Activated CD4-positive, alpha-beta memory T cell treated with anti-CD3 and anti-CD28 coated beads, Interleukin-2, amount 10 ng/mL, durations not matched to agents 7 days and 5 days (primary cell): ENCODE measurements at regions not wholly inside any gene's neighbourhood (a gene's known extent, or its start where the extent isn't known, plus 50 kb on each side); places are given as distances from the start of the nearest gene placed in this dataset.
A peak's percentile ranks its signal among the peaks of the same experiment; 100 is the strongest.

ENCODE experiments used
- CTCF ChIA-PET: fragments of 350-600 bp; sonication (Branson Sonifier 250); formaldehyde crosslinking; loops from one replicate; lab custom pipeline; 2021; ENCODE audit warnings: antibody characterized with exemption, inconsistent platforms; lab: Charles Lee
- POLR2A ChIA-PET: fragments of 350-600 bp; sonication (Branson Sonifier 250); formaldehyde crosslinking; loops from one replicate; lab custom pipeline; 2021; ENCODE audit warnings: antibody characterized with exemption; lab: Charles Lee
- DNase-seq: peaks from one replicate; pipeline ENCODE4 v3.0.0-alpha.2; 2020
- H3K27ac Mint-ChIP-seq: one replicate; pipeline ENCODE4 v1.8.0; 2021; ENCODE audit warnings: mild to moderate bottlenecking, mixed read lengths
- H3K27me3 Mint-ChIP-seq: one replicate; pipeline ENCODE4 v1.8.0; 2021; ENCODE audit warnings: mixed read lengths
- H3K36me3 Mint-ChIP-seq: one replicate; pipeline ENCODE4 v1.8.0; 2021; ENCODE audit warnings: low read depth, mixed read lengths
- H3K4me1 Mint-ChIP-seq: one replicate; pipeline ENCODE4 v1.8.0; 2021; ENCODE audit warnings: mixed read lengths
- H3K4me3 Mint-ChIP-seq: one replicate; pipeline ENCODE4 v1.8.0; 2021; ENCODE audit warnings: mild to moderate bottlenecking, mixed read lengths
- H3K9me3 Mint-ChIP-seq: one replicate; pipeline ENCODE4 v1.8.0; 2021; ENCODE audit warnings: mixed read lengths

DNA sequence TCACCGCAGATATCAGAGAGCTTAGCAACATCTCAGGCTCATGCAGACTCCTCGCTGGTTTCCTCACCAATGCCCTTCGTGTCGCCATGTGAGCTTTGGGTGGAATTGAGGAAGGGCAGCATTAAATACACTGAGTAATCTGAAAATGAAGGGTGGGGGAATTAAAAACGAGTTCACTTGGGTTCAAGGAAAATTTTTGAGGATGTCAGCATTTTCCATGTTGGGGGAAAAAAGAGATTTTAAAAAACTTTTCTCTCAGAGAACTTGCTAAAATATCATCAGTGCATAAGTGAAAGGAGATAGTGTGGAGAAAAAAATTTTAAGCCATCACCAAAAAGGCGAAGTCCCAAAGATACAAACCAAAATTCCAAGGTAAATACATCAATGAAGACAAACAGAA is 359.3 kb downstream of the KCNRG start:
- H3K4me1 Mint-ChIP-seq, result peaks cover 9% of the 10 kb centered on the region
- no peak overlapping the region for H3K27ac Mint-ChIP-seq
- ChIA-PET CTCF (no interaction called here), POLR2A (no interaction called here)
- no peaks in the 10 kb centered on the region for H3K9me3 Mint-ChIP-seq
- no peak overlapping the region for H3K4me3 Mint-ChIP-seq
- H3K27me3 Mint-ChIP-seq, result peaks cover 60% of the 10 kb centered on the region
- no peak for DNase-seq
- peaks cover 2% of the 10 kb centered on the region for H3K36me3 Mint-ChIP-seq

DNA sequence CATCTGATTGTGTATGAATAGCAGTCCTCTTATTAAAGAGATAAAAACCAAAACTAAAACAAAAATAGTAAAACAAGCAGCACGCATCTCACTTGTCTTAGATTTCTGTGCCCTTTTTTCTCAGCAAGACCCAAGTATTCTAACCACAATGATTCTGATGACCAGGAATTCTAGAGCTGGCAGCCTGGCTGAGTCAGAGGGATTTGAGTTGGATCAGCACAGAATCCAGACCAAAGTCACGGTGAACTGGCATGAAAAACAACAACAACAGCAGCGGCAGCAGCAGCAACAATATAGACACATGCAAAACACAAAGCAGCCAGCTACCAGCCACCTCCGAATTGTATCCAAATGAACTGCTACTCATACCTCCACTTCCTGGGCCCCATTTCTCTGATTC is 360.5 kb downstream of the KCNRG start:
- Mint-ChIP-seq H3K4me3 (no peak overlapping the region), H3K27ac (no peak overlapping the region), H3K4me1 (peaks cover 2% of the 10 kb centered on the region), H3K36me3 (peaks cover 5% of the 10 kb centered on the region), H3K27me3 (peaks cover 49% of the 10 kb centered on the region), H3K9me3 (peaks cover 9% of the 10 kb centered on the region)
- ChIA-PET POLR2A (no interaction called here), CTCF (no interaction called here)
- DNase-seq, result no peak

DNA sequence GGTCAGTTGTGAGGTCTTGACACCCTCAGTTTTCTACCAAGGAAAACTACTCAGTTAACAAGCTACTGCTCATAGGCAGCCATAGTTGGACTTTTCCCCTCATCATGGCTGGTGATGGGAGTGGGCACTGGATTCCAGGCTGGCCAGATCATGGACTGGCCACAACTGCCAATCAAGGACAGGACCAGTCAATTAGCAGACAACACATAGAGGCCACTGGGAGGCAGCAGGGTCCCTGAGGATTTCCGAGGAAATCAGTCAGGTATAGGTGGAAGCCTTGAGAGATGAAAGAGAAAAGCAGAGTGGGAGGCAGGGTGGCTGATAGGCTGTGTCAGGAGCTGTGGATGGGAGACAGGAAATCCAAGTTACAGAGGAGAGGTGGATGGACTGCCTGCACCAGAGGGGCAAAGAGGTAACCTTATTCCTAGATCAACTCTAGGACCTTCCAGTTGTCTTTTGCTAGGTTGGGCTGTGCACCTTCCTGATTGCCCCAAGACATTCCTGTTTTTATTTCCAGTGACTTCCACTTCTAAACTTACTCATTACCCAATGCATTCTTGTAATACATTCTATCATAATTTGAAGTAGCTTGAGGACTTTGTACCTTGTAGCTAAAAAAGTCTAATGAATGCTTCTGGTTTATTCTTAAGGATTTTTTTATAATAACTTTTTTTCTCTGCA is 361.8 kb downstream of the KCNRG start:
- ChIA-PET CTCF (interaction anchor here (0.7 kb wide), 1 partner anchor 28 kb away, joined by 4 read pairs; no protein-coding TSS in a partner anchor), POLR2A (no interaction called here)
- H3K36me3 Mint-ChIP-seq, result peaks cover 5% of the 10 kb centered on the region
- peaks cover 38% of the 10 kb centered on the region for H3K27me3 Mint-ChIP-seq
- no peaks in the 10 kb centered on the region for H3K4me1 Mint-ChIP-seq
- H3K27ac Mint-ChIP-seq, result no peak overlapping the region
- H3K4me3 Mint-ChIP-seq, result no peak overlapping the region
- H3K9me3 Mint-ChIP-seq, result peaks cover 15% of the 10 kb centered on the region
- DNase-seq, result no peak

DNA sequence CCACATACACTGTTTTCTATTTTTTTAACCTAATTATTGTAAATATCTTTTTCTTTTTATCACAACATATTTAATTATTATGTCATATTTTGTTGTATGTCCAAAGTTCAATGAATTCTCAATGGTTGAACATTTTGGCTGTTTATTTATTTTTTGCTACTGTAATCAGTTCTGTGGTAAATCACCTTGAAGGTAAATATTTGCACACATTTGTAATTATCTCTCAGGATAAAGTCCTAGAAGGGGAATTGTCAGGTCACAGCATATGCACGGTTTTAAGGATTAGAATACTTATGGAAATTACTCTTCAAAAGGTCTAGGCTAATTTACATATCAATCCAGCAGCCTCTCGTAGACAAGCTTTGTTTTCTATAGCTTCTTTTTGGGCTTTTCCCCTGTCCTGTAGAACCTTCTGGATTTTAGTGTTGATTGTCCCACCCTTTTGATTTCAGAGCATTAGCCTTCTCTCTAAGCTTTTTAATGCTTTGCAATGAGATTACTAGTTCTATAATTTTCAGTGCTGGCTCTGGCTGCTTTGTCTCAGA is 362.6 kb downstream of the KCNRG start:
- ChIA-PET POLR2A (no interaction called here), CTCF (interaction anchor here (0.7 kb wide), 1 partner anchor 80 kb away, joined by 5 read pairs; no protein-coding TSS in a partner anchor)
- H3K4me1 Mint-ChIP-seq, result no peaks in the 10 kb centered on the region
- peaks cover 9% of the 10 kb centered on the region for H3K36me3 Mint-ChIP-seq
- H3K9me3 Mint-ChIP-seq, result peaks cover 19% of the 10 kb centered on the region
- no peak overlapping the region for H3K4me3 Mint-ChIP-seq
- DNase-seq, result no peak
- no peak overlapping the region for H3K27ac Mint-ChIP-seq
- peaks cover 34% of the 10 kb centered on the region for H3K27me3 Mint-ChIP-seq

DNA sequence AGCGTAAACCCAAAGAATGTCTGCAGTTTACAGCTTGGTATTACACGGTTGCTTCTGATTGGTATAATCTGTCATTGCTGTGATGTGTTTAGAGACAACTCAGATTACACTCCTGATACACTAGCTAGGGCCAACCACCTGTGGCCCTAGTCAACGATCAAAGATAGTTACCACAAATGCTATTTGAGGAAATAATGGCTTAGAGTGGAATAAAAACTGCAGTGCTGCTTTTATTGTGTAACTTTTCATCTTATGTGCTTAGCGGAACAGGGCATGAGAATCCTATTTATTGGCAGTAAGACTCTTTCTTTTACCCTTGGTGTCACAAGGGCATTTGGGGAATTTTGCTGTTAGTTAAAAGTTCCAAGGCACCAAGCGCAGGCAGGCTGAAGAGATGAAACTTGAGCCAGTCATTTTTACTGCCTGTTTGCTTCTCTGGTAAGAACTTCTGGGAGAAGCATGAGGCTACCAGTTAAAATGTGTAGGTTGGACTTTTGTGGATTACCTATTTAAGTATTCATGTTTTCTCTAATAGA is 363.3 kb downstream of the KCNRG start:
- DNase-seq, result no peak
- ChIA-PET POLR2A (no interaction called here), CTCF (interaction anchor here (0.7 kb wide), 1 partner anchor 81 kb away, joined by 5 read pairs; no protein-coding TSS in a partner anchor)
- no peak overlapping the region for H3K27ac Mint-ChIP-seq
- H3K4me3 Mint-ChIP-seq, result no peak overlapping the region
- no peaks in the 10 kb centered on the region for H3K4me1 Mint-ChIP-seq
- H3K9me3 Mint-ChIP-seq, result peaks cover 19% of the 10 kb centered on the region
- H3K36me3 Mint-ChIP-seq, result peaks cover 9% of the 10 kb centered on the region
- H3K27me3 Mint-ChIP-seq, result peaks cover 30% of the 10 kb centered on the region

DNA sequence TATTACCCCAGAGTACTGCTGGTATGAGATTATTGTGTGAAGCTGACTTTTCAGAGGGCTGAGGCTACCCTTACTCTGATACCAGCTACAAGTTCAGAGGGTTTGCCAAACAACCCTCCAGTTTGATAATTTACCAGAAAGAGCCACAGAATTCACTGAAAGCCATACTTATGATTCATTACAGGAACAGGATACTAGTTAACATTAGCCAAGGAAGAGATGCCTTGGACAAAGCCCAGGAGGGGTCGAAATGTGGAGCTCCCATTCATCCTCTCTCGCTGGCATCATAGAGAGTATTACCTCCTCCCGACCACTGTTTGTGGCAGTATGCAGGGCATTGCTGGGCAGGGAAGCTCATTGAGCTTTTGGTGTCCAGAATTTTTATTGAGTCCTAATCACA is 364.3 kb downstream of the KCNRG start:
- DNase-seq, result no peak
- peaks cover 19% of the 10 kb centered on the region for H3K9me3 Mint-ChIP-seq
- peaks cover 29% of the 10 kb centered on the region for H3K27me3 Mint-ChIP-seq
- H3K36me3 Mint-ChIP-seq, result peaks cover 9% of the 10 kb centered on the region
- H3K4me1 Mint-ChIP-seq, result no peaks in the 10 kb centered on the region
- POLR2A ChIA-PET, result no interaction called here
- CTCF ChIA-PET, result no interaction called here
- no peak overlapping the region for H3K4me3 Mint-ChIP-seq
- H3K27ac Mint-ChIP-seq, result no peak overlapping the region

DNA sequence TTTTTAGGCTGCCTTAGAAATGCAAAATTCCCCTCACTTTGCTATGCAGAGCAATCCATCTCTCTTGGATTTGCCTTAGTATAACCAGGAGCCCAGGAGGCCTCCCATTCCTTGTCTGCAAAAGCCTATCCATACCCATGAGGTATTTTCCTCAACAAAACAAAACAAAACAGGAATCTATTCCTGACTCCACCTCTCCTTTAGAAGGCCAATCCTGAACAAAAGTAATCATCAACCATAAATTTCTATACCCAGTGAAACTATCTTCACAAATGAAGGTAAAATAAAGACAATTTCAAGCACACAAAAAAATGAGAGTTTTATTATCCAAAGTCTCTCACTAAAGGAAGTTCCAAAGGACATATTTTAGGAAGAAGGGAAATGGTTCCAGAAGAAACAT is 365.7 kb downstream of the KCNRG start:
- POLR2A ChIA-PET, result interaction anchor here (1.5 kb wide), 1 partner anchor 14 kb away, joined by 3 read pairs; no protein-coding TSS in a partner anchor
- Mint-ChIP-seq H3K27ac (no peak overlapping the region), H3K9me3 (peaks cover 19% of the 10 kb centered on the region), H3K36me3 (peaks cover 9% of the 10 kb centered on the region), H3K4me1 (no peaks in the 10 kb centered on the region), H3K4me3 (no peak overlapping the region), H3K27me3 (peaks cover 23% of the 10 kb centered on the region)
- CTCF ChIA-PET, result no interaction called here
- DNase-seq, result no peak

DNA sequence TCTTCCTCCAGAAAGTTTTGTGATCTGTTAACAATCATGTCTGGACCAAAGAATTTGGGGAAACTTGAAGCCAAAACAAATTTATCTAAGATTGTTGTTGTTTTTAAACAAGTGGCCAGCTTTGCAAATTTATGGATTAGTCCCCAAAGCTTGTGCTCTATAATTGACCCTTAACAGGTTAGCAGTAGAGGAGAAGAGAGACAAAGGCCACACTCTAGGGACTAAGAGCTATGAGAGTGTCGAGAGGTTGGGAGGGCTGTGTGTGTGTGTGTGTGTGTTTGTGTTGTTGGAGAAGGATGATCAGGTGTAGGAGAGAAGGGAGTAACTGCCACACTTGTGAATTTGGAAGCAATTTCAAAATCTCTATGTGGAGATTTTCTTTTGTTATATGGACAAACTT is 367.3 kb downstream of the KCNRG start:
- Mint-ChIP-seq H3K36me3 (peaks cover 9% of the 10 kb centered on the region), H3K4me1 (no peaks in the 10 kb centered on the region), H3K9me3 (peaks cover 19% of the 10 kb centered on the region), H3K4me3 (no peak overlapping the region), H3K27me3 (peaks cover 14% of the 10 kb centered on the region), H3K27ac (no peak overlapping the region)
- POLR2A ChIA-PET, result interaction anchor here (1.5 kb wide), 1 partner anchor 16 kb away, joined by 3 read pairs; no protein-coding TSS in a partner anchor
- DNase-seq, result no peak
- CTCF ChIA-PET, result interaction anchor here (1.0 kb wide), 1 partner anchor 12 kb away, joined by 3 read pairs; no protein-coding TSS in a partner anchor

DNA sequence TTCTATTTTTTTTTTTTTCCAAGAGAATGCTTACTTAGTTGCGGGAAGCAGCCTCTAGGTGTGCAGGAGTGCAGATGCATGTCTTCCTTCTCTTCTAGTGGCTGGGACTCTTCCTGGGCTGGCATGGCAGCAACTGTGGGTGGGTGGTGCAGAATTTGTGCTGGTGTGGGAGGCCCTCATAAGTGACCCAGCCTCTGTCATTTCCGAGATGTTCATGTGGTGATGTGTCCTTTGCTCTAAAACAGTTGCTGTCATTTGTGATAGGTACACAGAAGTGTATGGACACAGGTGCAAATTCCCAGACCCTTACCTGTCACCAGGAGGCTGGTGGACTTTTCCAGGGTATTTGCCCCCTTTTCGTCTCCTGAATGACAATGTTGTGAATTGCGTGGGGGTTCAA is 367.7 kb downstream of the KCNRG start:
- Mint-ChIP-seq H3K36me3 (peaks cover 9% of the 10 kb centered on the region), H3K9me3 (peaks cover 19% of the 10 kb centered on the region), H3K4me1 (no peaks in the 10 kb centered on the region), H3K4me3 (no peak overlapping the region), H3K27ac (no peak overlapping the region), H3K27me3 (peaks cover 15% of the 10 kb centered on the region)
- CTCF ChIA-PET, result no interaction called here
- no peak for DNase-seq
- POLR2A ChIA-PET, result no interaction called here

DNA sequence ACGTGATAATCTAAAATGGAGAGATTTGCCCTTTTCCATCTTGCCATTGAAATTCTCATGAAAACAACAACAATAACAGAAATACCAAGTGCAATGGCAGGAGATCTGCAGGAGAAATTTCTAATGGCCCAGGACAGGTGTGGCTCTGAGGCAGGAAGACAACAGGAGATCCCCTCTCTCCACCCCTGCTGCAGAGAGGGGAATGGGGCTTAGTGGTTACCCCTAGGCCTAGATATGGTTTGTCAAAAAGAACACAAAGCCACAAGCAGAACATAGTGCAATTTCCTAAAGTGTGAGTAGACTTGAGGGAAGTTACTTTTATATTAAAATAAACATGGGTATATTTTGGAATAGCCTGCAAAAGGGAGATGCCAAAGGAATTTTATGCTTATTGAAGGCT is 369.5 kb downstream of the KCNRG start:
- CTCF ChIA-PET, result no interaction called here
- Mint-ChIP-seq H3K4me3 (no peak overlapping the region), H3K27ac (no peak overlapping the region), H3K27me3 (peaks cover 9% of the 10 kb centered on the region), H3K36me3 (peaks cover 9% of the 10 kb centered on the region), H3K9me3 (peaks cover 18% of the 10 kb centered on the region), H3K4me1 (no peaks in the 10 kb centered on the region)
- POLR2A ChIA-PET, result no interaction called here
- no peak for DNase-seq

DNA sequence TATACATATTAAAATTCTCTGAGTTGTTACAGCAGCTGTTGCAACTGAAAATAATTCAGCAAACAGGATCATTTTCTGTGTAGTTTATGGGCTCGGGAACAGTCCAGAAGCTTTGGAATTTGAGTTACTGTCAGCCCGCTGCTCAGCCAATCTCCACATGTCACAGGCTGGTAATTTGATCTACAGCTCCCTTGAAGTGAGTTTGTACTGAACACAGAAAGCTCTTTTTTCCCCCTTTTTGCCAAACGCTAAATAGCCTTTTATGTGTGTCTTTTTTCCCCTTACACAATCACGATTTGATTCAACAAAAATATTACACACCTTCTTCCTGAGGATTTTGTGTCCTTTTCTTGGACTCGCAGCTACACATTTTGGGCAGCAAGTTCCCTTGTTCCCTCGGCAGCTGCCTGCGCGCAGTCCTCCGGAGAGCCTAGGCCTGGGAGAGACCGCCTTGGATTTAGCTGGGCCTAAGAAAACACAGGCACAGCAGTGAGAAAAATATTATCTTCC is 371.4 kb downstream of the KCNRG start:
- Mint-ChIP-seq H3K9me3 (peaks cover 6% of the 10 kb centered on the region), H3K4me1 (no peaks in the 10 kb centered on the region), H3K27ac (no peak overlapping the region), H3K4me3 (no peak overlapping the region), H3K36me3 (peaks cover 4% of the 10 kb centered on the region), H3K27me3 (peaks cover 9% of the 10 kb centered on the region)
- ChIA-PET POLR2A (no interaction called here), CTCF (no interaction called here)
- DNase-seq, result no peak

DNA sequence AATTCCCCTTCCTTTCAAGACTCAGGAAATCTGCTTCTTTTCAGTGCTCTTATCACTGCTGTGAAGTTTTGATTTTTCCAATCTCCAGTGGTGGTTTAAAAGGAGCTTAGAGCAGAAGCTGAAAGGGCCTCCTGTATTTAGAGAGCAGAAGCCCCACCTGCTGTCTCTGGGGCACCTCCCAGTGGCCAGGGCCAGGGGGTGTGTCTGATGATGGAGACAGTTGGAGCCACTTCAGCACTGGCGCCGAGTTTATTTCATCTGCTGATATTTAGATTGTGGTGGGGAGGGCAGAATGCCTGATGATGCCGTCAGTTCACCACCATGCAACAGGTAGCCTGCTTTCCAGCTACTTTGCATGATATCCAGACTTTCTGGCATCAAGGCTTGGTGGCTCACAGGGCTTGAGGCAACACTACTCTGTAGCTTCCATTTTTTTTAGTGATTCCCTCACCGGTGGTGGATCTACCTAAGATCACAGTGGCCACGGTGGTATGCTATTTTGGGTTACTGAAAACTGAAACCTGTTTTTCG is 371.9 kb downstream of the KCNRG start:
- DNase-seq, result peak; percentile 24
- CTCF ChIA-PET, result no interaction called here
- POLR2A ChIA-PET, result no interaction called here

DNA sequence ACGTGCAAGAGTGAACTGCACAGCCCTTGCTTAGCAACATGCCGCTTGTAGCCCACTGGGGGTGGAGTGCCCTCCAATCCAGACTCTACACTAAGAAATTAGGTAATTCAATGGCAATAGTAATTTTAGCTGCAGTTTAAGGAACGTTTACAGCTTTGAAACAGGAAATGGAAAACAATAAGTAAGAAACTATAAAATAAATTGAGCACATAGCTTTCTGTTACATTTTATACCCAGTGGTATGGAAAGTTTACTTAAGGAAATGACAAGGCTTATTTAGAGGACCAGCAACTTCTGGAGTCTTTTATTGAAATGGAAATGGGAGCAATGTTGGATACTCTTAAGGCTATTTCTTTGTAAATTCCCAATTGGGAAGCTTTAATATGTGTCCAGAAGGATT is 373.2 kb downstream of the KCNRG start:
- no peaks in the 10 kb centered on the region for H3K4me1 Mint-ChIP-seq
- DNase-seq, result no peak
- peaks cover 7% of the 10 kb centered on the region for H3K27me3 Mint-ChIP-seq
- H3K9me3 Mint-ChIP-seq, result no peaks in the 10 kb centered on the region
- POLR2A ChIA-PET, result no interaction called here
- CTCF ChIA-PET, result no interaction called here
- H3K27ac Mint-ChIP-seq, result no peak overlapping the region
- H3K4me3 Mint-ChIP-seq, result no peak overlapping the region
- no peaks in the 10 kb centered on the region for H3K36me3 Mint-ChIP-seq

More for the DNA sequence above, 371.9 kb downstream of the KCNRG start:
- Mint-ChIP-seq H3K27ac (no peak overlapping the region), H3K9me3 (peaks cover 3% of the 10 kb centered on the region), H3K4me3 (no peak overlapping the region), H3K4me1 (no peaks in the 10 kb centered on the region), H3K27me3 (peaks cover 9% of the 10 kb centered on the region), H3K36me3 (peaks cover 4% of the 10 kb centered on the region)
